SH-SY5Y (cell line): ENCODE measurements at regions not wholly inside any gene's neighbourhood (a gene's known extent, or its start where the extent isn't known, plus 50 kb on each side); places are given as distances from the start of the nearest gene placed in this dataset.

ENCODE experiments used
- GATA2 ChIP-seq: IDR thresholded peaks from 2 replicates; pipeline ENCODE4 v1.6.1; 2011; ENCODE audit warnings: mild to moderate bottlenecking, low read depth, low read length
- GATA3 ChIP-seq: IDR thresholded peaks from 2 replicates; pipeline ENCODE4 v1.6.1; 2011; ENCODE audit warnings: low read depth, mild to moderate bottlenecking, low read length, moderate library complexity

GRCh38 chr11:70935006-70935768 is 317.2 kb downstream of the SHANK2 start:
- no peak for TF ChIP-seq GATA2
- no peak for TF ChIP-seq GATA3
